ENCODE measurements at regions not wholly inside any gene's neighbourhood (a gene's known extent, or its start where the extent isn't known, plus 50 kb on each side); places are given as distances from the start of the nearest gene placed in this dataset.
A peak's percentile ranks its signal among the peaks of the same experiment; 100 is the strongest.

- DNase-seq (no peak), ATAC-seq (no peak)
- Mint-ChIP-seq H3K9me3 (no peaks in the 10 kb centered on the region), H3K4me1 (ENCODE audit: low read depth) (peaks cover 19% of the 10 kb centered on the region), H3K27me3 (ENCODE audit: low read depth) (no peaks in the 10 kb centered on the region), H3K4me3 (no peak overlapping the region), H3K36me3 (ENCODE audit: insufficient read depth) (no peaks in the 10 kb centered on the region)
Measured at GRCh38 chr11:95306123-95306522, 75.1 kb upstream of the SESN3 start.

- H3K4me3 Mint-ChIP-seq = no peak overlapping the region
- ATAC-seq (no peak), DNase-seq (no peak)
- H3K4me1 Mint-ChIP-seq (ENCODE audit: low read depth) = peaks cover 19% of the 10 kb centered on the region
- no peaks in the 10 kb centered on the region for H3K9me3 Mint-ChIP-seq
- no peaks in the 10 kb centered on the region for H3K36me3 Mint-ChIP-seq (ENCODE audit: insufficient read depth)
- H3K27me3 Mint-ChIP-seq (ENCODE audit: low read depth) = no peaks in the 10 kb centered on the region
Measured at GRCh38 chr11:95305705-95306104, 74.7 kb upstream of the SESN3 start.

- ATAC-seq = no peak
- Mint-ChIP-seq H3K27me3 (ENCODE audit: low read depth) (no peaks in the 10 kb centered on the region), H3K4me1 (ENCODE audit: low read depth) (peaks cover 23% of the 10 kb centered on the region), H3K4me3 (no peak overlapping the region), H3K36me3 (ENCODE audit: insufficient read depth) (no peaks in the 10 kb centered on the region), H3K9me3 (no peaks in the 10 kb centered on the region)
- DNase-seq = no peak
Measured at GRCh38 chr11:95304777-95305176, 73.8 kb upstream of the SESN3 start.

GRCh38 chr11:95302211-95302610 is 71.2 kb upstream of the SESN3 start:
- Mint-ChIP-seq H3K4me3 (no peak overlapping the region), H3K4me1 (ENCODE audit: low read depth) (peaks cover 30% of the 10 kb centered on the region)
- DNase-seq = no peak

GRCh38 chr11:95301474-95301873 is 70.5 kb upstream of the SESN3 start:
- H3K27me3 Mint-ChIP-seq (ENCODE audit: low read depth) = no peaks in the 10 kb centered on the region
- H3K9me3 Mint-ChIP-seq = no peaks in the 10 kb centered on the region
- no peaks in the 10 kb centered on the region for H3K36me3 Mint-ChIP-seq (ENCODE audit: insufficient read depth)
- ATAC-seq (no peak), DNase-seq (no peak)
- no peak overlapping the region for H3K4me3 Mint-ChIP-seq
- H3K4me1 Mint-ChIP-seq (ENCODE audit: low read depth) = peaks cover 34% of the 10 kb centered on the region

More at GRCh38 chr11:95302211-95302610, 71.2 kb upstream of the SESN3 start:
- H3K27me3 Mint-ChIP-seq (ENCODE audit: low read depth) = no peaks in the 10 kb centered on the region
- H3K9me3 Mint-ChIP-seq = no peaks in the 10 kb centered on the region
- no peaks in the 10 kb centered on the region for H3K36me3 Mint-ChIP-seq (ENCODE audit: insufficient read depth)
- no peak for ATAC-seq

- ATAC-seq (peak; percentile 70 to 74), DNase-seq (no peak)
- Mint-ChIP-seq H3K4me3 (peak overlapping the region; percentile 2), H3K36me3 (ENCODE audit: insufficient read depth) (no peaks in the 10 kb centered on the region), H3K4me1 (ENCODE audit: low read depth) (peaks cover 34% of the 10 kb centered on the region), H3K9me3 (no peaks in the 10 kb centered on the region), H3K27me3 (ENCODE audit: low read depth) (no peaks in the 10 kb centered on the region)
Measured at GRCh38 chr11:95299078-95299679, 68.2 kb upstream of the SESN3 start.

GRCh38 chr11:95297680-95298452 is 66.9 kb upstream of the SESN3 start:
- Mint-ChIP-seq H3K9me3 (no peaks in the 10 kb centered on the region), H3K4me3 (no peak overlapping the region), H3K4me1 (ENCODE audit: low read depth) (peaks cover 34% of the 10 kb centered on the region), H3K36me3 (ENCODE audit: insufficient read depth) (no peaks in the 10 kb centered on the region), H3K27me3 (ENCODE audit: low read depth) (no peaks in the 10 kb centered on the region)
- no peak for ATAC-seq
- no peak for DNase-seq

GRCh38 chr11:95296621-95297025 is 65.6 kb upstream of the SESN3 start:
- ATAC-seq = no peak

GRCh38 chr11:95296165-95296564 is 65.2 kb upstream of the SESN3 start:
- Mint-ChIP-seq H3K36me3 (ENCODE audit: insufficient read depth) (no peaks in the 10 kb centered on the region), H3K4me1 (ENCODE audit: low read depth) (peaks cover 34% of the 10 kb centered on the region), H3K9me3 (no peaks in the 10 kb centered on the region), H3K4me3 (no peak overlapping the region), H3K27me3 (ENCODE audit: low read depth) (no peaks in the 10 kb centered on the region)
- ATAC-seq (no peak), DNase-seq (no peak)

More at GRCh38 chr11:95296621-95297025, 65.6 kb upstream of the SESN3 start:
- DNase-seq = no peak
- Mint-ChIP-seq H3K9me3 (no peaks in the 10 kb centered on the region), H3K4me1 (ENCODE audit: low read depth) (peaks cover 34% of the 10 kb centered on the region), H3K27me3 (ENCODE audit: low read depth) (no peaks in the 10 kb centered on the region), H3K4me3 (no peak overlapping the region), H3K36me3 (ENCODE audit: insufficient read depth) (no peaks in the 10 kb centered on the region)

- Mint-ChIP-seq H3K36me3 (ENCODE audit: insufficient read depth) (no peaks in the 10 kb centered on the region), H3K27me3 (ENCODE audit: low read depth) (no peaks in the 10 kb centered on the region), H3K4me3 (no peak overlapping the region), H3K9me3 (no peaks in the 10 kb centered on the region), H3K4me1 (ENCODE audit: low read depth) (peaks cover 34% of the 10 kb centered on the region)
- DNase-seq (no peak), ATAC-seq (no peak)
Measured at GRCh38 chr11:95295382-95296149, 64.6 kb upstream of the SESN3 start.

GRCh38 chr11:95294701-95295100 is 63.7 kb upstream of the SESN3 start:
- H3K4me1 Mint-ChIP-seq (ENCODE audit: low read depth) = peaks cover 31% of the 10 kb centered on the region
- no peak for DNase-seq
- no peaks in the 10 kb centered on the region for H3K9me3 Mint-ChIP-seq
- no peaks in the 10 kb centered on the region for H3K27me3 Mint-ChIP-seq (ENCODE audit: low read depth)
- ATAC-seq = no peak
- no peaks in the 10 kb centered on the region for H3K36me3 Mint-ChIP-seq (ENCODE audit: insufficient read depth)
- no peak overlapping the region for H3K4me3 Mint-ChIP-seq

- no peak overlapping the region for H3K4me3 Mint-ChIP-seq
- H3K36me3 Mint-ChIP-seq (ENCODE audit: insufficient read depth) = no peaks in the 10 kb centered on the region
- peaks cover 15% of the 10 kb centered on the region for H3K4me1 Mint-ChIP-seq (ENCODE audit: low read depth)
Measured at GRCh38 chr11:95293116-95293515, 62.1 kb upstream of the SESN3 start.

GRCh38 chr11:95291946-95292345 is 60.9 kb upstream of the SESN3 start:
- Mint-ChIP-seq H3K9me3 (no peaks in the 10 kb centered on the region), H3K4me3 (no peak overlapping the region), H3K36me3 (ENCODE audit: insufficient read depth) (no peaks in the 10 kb centered on the region), H3K4me1 (ENCODE audit: low read depth) (peaks cover 5% of the 10 kb centered on the region), H3K27me3 (ENCODE audit: low read depth) (no peaks in the 10 kb centered on the region)
- no peak for ATAC-seq
- no peak for DNase-seq

More at GRCh38 chr11:95293116-95293515, 62.1 kb upstream of the SESN3 start:
- no peaks in the 10 kb centered on the region for H3K27me3 Mint-ChIP-seq (ENCODE audit: low read depth)
- ATAC-seq = no peak
- H3K9me3 Mint-ChIP-seq = no peaks in the 10 kb centered on the region
- no peak for DNase-seq

GRCh38 chr11:95289378-95290101 is 58.5 kb upstream of the SESN3 start:
- no peaks in the 10 kb centered on the region for H3K9me3 Mint-ChIP-seq
- H3K4me1 Mint-ChIP-seq (ENCODE audit: low read depth) = no peaks in the 10 kb centered on the region
- ATAC-seq (no peak), DNase-seq (no peak)
- H3K36me3 Mint-ChIP-seq (ENCODE audit: insufficient read depth) = no peaks in the 10 kb centered on the region
- H3K27me3 Mint-ChIP-seq (ENCODE audit: low read depth) = no peaks in the 10 kb centered on the region
- H3K4me3 Mint-ChIP-seq = no peak overlapping the region

All from activated T-cell treated with anti-CD3 and anti-CD28 coated beads, Interleukin-2, amount 50 U/mL, for 4 hours (primary cell).